Lung (tissue), 11 donors: ENCODE measurements at regions not wholly inside any gene's neighbourhood (a gene's known extent, or its start where the extent isn't known, plus 50 kb on each side); places are given as distances from the start of the nearest gene placed in this dataset.
"Not testable (repeated sequence)": the region's sequence is repeated elsewhere in the genome, so short reads cannot be mapped to it uniquely, and the experiment has no call there.

Experiments
- ATAC-seq: fragments of 200-7000 bp; cut with Tn5 transposase; one replicate; pipeline ENCODE4 v1.9.1; 2020; ENCODE audit warnings: moderate number of reproducible peaks; ENCODE audit not compliant: insufficient read depth, low FRiP score
- DNase-seq, 3 donors: peaks; one replicate each; pipeline ENCODE4 v3.0.0-alpha.2; 2013 to 2017
- H3K27ac ChIP-seq, 2 donors: one replicate each; pipeline ENCODE4 v1.5.1; 2013; ENCODE audit warnings: mild to moderate bottlenecking in 2 of 2, moderate library complexity in 2 of 2, control low read depth in 1 of 2, inconsistent platforms in 1 of 2, low read depth in 1 of 2, low read length in 1 of 2
- H3K27me3 ChIP-seq, 3 donors: one replicate each; pipeline ENCODE4 v1.5.1; 2013; ENCODE audit warnings: low read length in 2 of 3; ENCODE audit not compliant: control insufficient read depth in 3 of 3, insufficient read depth in 3 of 3
- H3K36me3 ChIP-seq, 4 donors: one replicate each; pipeline ENCODE4 v1.5.1; 2013; ENCODE audit warnings: low read length in 4 of 4, mild to moderate bottlenecking in 1 of 4, moderate library complexity in 1 of 4; ENCODE audit not compliant: control insufficient read depth in 4 of 4, insufficient read depth in 4 of 4
- H3K4me1 ChIP-seq, 5 donors: one replicate each; pipeline ENCODE4 v1.5.1; 2013; ENCODE audit warnings: low read length in 5 of 5, mild to moderate bottlenecking in 2 of 5, moderate library complexity in 1 of 5; ENCODE audit not compliant: control insufficient read depth in 5 of 5, insufficient read depth in 5 of 5
- H3K4me3 ChIP-seq: one replicate; pipeline ENCODE4 v1.5.1; 2013; ENCODE audit warnings: mild to moderate bottlenecking, control low read depth, moderate library complexity
- H3K9ac ChIP-seq, 2 donors: one replicate each; pipeline ENCODE4 v1.5.1; 2013; ENCODE audit warnings: low read length in 2 of 2, control low read depth in 1 of 2; ENCODE audit not compliant: insufficient read depth in 1 of 2
- H3K9me3 ChIP-seq, 4 donors: one replicate each; pipeline ENCODE4 v1.5.1; 2013; ENCODE audit warnings: low read length in 3 of 4, mild to moderate bottlenecking in 1 of 4, moderate library complexity in 1 of 4; ENCODE audit not compliant: control insufficient read depth in 4 of 4, insufficient read depth in 3 of 4
- WGBS, 2 donors: extraction: QIAGEN DNeasy Blood & Tissue Kit; methylation state at CpG; one replicate each; pipeline ENCODE4 v1.1.7; 2013; 5-methylcytosine and 5-hydroxymethylcytosine counted together
- TF ChIP-seq, protein P1 (sequence below): IDR thresholded peaks from 2 replicates; pipeline ENCODE4 v1.5.1; 2012; ENCODE audit warnings: mild to moderate bottlenecking; ENCODE audit errors: control extremely low read depth, extremely low read depth
- donor health status: control.
- donor health status: control.
- donor health status: Bipolar disorder and iron deficiency.
- donor health status: healthy.
- donor health status: DM: yes; HTN: yes; CAD: no.

- Histone ChIP-seq H3K4me3 (no peak overlapping the region), H3K4me1 (peaks cover 0 to 2% (median 0%) of the 10 kb centered on the region in 5 donors), H3K36me3 (no peaks in the 10 kb centered on the region), H3K9me3 (peaks cover 0 to 2% (median 0%) of the 10 kb centered on the region in 4 donors), H3K27me3 (peaks cover 0 to 5% (median 2%) of the 10 kb centered on the region in 3 donors), H3K9ac (no peak overlapping the region), H3K27ac (no peak overlapping the region)
- WGBS, 2 donors, result 73 to 91% methylated on average over 14 of the region's 14 CpGs
- ATAC-seq (no peak), DNase-seq (no peak)
- TF ChIP-seq, protein P1, sequence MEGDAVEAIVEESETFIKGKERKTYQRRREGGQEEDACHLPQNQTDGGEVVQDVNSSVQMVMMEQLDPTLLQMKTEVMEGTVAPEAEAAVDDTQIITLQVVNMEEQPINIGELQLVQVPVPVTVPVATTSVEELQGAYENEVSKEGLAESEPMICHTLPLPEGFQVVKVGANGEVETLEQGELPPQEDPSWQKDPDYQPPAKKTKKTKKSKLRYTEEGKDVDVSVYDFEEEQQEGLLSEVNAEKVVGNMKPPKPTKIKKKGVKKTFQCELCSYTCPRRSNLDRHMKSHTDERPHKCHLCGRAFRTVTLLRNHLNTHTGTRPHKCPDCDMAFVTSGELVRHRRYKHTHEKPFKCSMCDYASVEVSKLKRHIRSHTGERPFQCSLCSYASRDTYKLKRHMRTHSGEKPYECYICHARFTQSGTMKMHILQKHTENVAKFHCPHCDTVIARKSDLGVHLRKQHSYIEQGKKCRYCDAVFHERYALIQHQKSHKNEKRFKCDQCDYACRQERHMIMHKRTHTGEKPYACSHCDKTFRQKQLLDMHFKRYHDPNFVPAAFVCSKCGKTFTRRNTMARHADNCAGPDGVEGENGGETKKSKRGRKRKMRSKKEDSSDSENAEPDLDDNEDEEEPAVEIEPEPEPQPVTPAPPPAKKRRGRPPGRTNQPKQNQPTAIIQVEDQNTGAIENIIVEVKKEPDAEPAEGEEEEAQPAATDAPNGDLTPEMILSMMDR, result no peak
These were observed 111.0 kb upstream of the ANKRD30BL start for GRCh38 chr2:132272713-132273112.

DNA sequence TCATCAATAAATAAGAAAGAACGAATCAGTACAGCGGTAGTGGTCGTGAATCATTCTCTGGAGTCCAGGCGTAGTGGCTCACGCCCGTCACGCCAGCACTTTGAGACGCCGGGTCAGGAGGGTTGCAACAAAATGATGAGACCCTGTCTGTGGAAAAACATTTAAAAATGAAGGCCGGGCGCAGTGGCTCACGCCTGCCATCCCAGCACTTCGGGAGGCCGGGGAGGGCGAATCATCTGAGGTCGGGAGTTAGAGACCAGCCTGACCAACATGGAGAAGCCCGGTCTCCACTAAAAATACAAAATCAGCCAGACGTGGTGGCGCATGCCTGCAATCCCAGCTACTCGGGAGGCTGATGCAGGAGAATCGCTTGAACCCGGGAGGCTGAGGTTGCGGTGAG lies 111.8 kb upstream of the ANKRD30BL start:
- 94 to 97% methylated on average over 23 of the region's 23 CpGs for WGBS, 2 donors
- H3K4me3 ChIP-seq, DNase-seq, H3K4me1 ChIP-seq, H3K27ac ChIP-seq, ATAC-seq, H3K9ac ChIP-seq, H3K27me3 ChIP-seq, H3K9me3 ChIP-seq, H3K36me3 ChIP-seq: not testable (repeated sequence)

DNA sequence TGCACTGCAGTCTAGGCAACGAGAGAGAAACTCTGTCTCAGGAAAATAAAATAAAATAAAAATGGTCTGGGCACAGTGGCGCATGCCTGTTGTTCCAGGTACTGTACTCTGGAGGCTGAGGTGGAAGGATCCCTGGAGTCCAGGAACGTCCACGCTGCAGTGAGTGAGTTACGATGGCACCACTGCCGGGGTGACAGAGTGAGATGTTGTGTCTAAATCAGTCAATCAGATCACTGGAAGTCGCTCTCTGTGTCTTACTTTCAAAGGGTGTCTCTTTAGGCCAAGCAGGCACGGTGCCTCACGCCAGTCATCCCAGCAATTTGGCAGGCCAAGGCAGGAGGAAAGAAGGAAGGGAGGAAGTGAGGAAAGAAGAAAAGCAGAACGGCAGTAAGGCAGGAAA lies 112.2 kb upstream of the ANKRD30BL start:
- 92 to 93% methylated on average over 10 of the region's 10 CpGs for WGBS, 2 donors
- H3K27ac ChIP-seq, result no peak overlapping the region
- H3K27me3 ChIP-seq, result peaks cover 0 to 5% (median 2%) of the 10 kb centered on the region in 3 donors
- no peaks in the 10 kb centered on the region for H3K36me3 ChIP-seq
- no peak for DNase-seq
- H3K9me3 ChIP-seq, result peaks cover 0 to 9% (median 0%) of the 10 kb centered on the region in 4 donors
- no peak overlapping the region for H3K4me3 ChIP-seq
- no peak for ATAC-seq
- TF ChIP-seq, protein P1, result no peak
- H3K4me1 ChIP-seq, result no peaks in the 10 kb centered on the region
- no peak overlapping the region for H3K9ac ChIP-seq

- TF ChIP-seq, protein P1, result no peak
- ATAC-seq, result no peak
- Histone ChIP-seq H3K27ac (no peak overlapping the region), H3K4me3 (no peak overlapping the region), H3K9ac (no peak overlapping the region), H3K4me1 (no peaks in the 10 kb centered on the region), H3K36me3 (no peaks in the 10 kb centered on the region), H3K27me3 (peaks cover 0 to 5% (median 0%) of the 10 kb centered on the region in 3 donors), H3K9me3 (peaks cover 0 to 11% (median 0%) of the 10 kb centered on the region in 4 donors)
- DNase-seq, result no peak
- 96% methylated on average over 17 of the region's 17 CpGs for WGBS, 2 donors
These were observed 113.6 kb upstream of the ANKRD30BL start for GRCh38 chr2:132275396-132275795.
